HG02943 (cell line): ENCODE measurements at regions not wholly inside any gene's neighbourhood (a gene's known extent, or its start where the extent isn't known, plus 50 kb on each side); places are given as distances from the start of the nearest gene placed in this dataset.

Experiments used
- ATAC-seq: cut with Tn5 transposase; IDR thresholded peaks from one replicate; pipeline ENCODE4 v1.9.1; 2021; ENCODE audit warnings: mild to moderate bottlenecking, low read depth, moderate library complexity; ENCODE audit not compliant: unreplicated experiment

GRCh38 chr1:56199956-56200355 is 379.4 kb downstream of the PLPP3 start:
- ATAC-seq, result no peak

- ATAC-seq, result no peak
Measured at GRCh38 chr1:56199061-56199460, 380.3 kb downstream of the PLPP3 start.

- no peak for ATAC-seq
Measured at GRCh38 chr1:56197946-56198345, 381.4 kb downstream of the PLPP3 start.

- no peak for ATAC-seq
Measured at GRCh38 chr1:56196839-56197238, 382.5 kb downstream of the PLPP3 start.

- ATAC-seq, result no peak
Measured at GRCh38 chr1:56194701-56195300, 384.6 kb downstream of the PLPP3 start.

- no peak for ATAC-seq
Measured at GRCh38 chr1:56193656-56194055, 385.7 kb downstream of the PLPP3 start.

GRCh38 chr1:56191369-56191768 is 388.0 kb downstream of the PLPP3 start:
- no peak for ATAC-seq

- no peak for ATAC-seq
Measured at GRCh38 chr1:56190806-56191365, 388.5 kb downstream of the PLPP3 start.

- ATAC-seq, result no peak
Measured at GRCh38 chr1:56189946-56190805, 389.2 kb downstream of the PLPP3 start.

GRCh38 chr1:56189454-56189853 is 389.9 kb downstream of the PLPP3 start:
- ATAC-seq, result no peak

GRCh38 chr1:56188855-56189254 is 390.5 kb downstream of the PLPP3 start:
- no peak for ATAC-seq

- no peak for ATAC-seq
Measured at GRCh38 chr1:56188221-56188620, 391.1 kb downstream of the PLPP3 start.

- ATAC-seq, result no peak
Measured at GRCh38 chr1:56187405-56187804, 392.0 kb downstream of the PLPP3 start.

- no peak for ATAC-seq
Measured at GRCh38 chr1:56185493-56185892, 393.9 kb downstream of the PLPP3 start.

GRCh38 chr1:56183151-56183550 is 396.2 kb downstream of the PLPP3 start:
- no peak for ATAC-seq

- ATAC-seq, result no peak
Measured at GRCh38 chr1:56180520-56181190, 398.7 kb downstream of the PLPP3 start.

GRCh38 chr1:56179543-56179942 is 399.8 kb downstream of the PLPP3 start:
- ATAC-seq, result no peak

- ATAC-seq, result no peak
Measured at GRCh38 chr1:56175211-56175610, 404.2 kb downstream of the PLPP3 start.

GRCh38 chr1:56174176-56174885 is 405.0 kb downstream of the PLPP3 start:
- no peak for ATAC-seq

- ATAC-seq, result no peak
Measured at GRCh38 chr1:56173736-56174135, 405.6 kb downstream of the PLPP3 start.

GRCh38 chr1:56171670-56172069 is 407.7 kb downstream of the PLPP3 start:
- ATAC-seq, result no peak
